OCI-M1 (cell line): ENCODE measurements at regions not wholly inside any gene's neighbourhood (a gene's known extent, or its start where the extent isn't known, plus 50 kb on each side); places are given as distances from the start of the nearest gene placed in this dataset.
A peak's percentile ranks its signal among the peaks of the same experiment; 100 is the strongest.
"Not testable (repeated sequence)": the region's sequence is repeated elsewhere in the genome, so short reads cannot be mapped to it uniquely, and the experiment has no call there.

Experiments
- DNase-seq: peaks from one replicate; lab custom pipeline; 2025; lab: John Stamatoyannopoulos, UW

- peak; percentile 5 for DNase-seq
Measured at GRCh38 chr2:76008001-76008702, 297.4 kb upstream of the GCFC2 start.

GRCh38 chr2:76000425-76000824 lies 289.7 kb upstream of the GCFC2 start:
- no peak for DNase-seq

DNA sequence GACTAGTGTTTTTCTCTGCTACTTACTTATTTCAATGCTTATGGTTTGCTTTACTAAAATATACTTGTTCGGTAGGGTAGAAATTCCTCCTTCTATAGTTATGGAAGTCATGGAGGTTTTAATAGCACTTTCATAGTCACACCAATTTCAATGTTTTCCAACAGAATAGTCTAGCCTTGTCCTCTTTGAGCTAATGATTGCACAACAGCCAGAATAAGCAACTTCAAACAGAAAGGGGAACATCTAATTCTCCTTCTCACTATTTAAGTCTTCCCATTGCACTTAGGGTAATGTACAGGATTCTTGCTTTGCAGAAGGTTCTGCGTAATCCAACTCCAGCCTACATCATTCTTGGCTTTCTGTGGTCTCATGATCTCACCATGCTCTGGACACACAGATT lies 287.7 kb upstream of the GCFC2 start:
- DNase-seq, result peak; percentile 2

GRCh38 chr2:75994759-75995158 lies 284.0 kb upstream of the GCFC2 start:
- no peak for DNase-seq

DNA sequence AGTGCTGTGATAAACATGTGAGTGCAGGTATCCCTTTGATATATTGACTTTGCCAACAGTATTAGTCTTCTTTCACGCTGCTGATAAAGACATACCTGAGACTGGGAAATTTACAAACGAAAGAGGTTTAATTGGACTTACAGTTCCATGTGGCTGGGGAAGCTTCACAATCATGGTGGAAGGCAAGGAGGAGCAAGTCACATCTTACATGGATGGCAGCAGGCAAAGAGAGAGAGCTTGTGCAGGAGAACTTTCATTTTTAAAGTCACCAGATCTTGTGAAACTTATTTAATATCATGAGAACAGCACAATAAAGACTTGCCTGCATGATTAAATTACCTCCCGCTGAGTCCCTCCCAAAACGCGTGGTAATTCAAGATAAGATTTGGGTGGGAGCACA lies 277.9 kb upstream of the GCFC2 start:
- DNase-seq, result not testable (repeated sequence)

GRCh38 chr2:75986617-75987016 lies 275.9 kb upstream of the GCFC2 start:
- no peak for DNase-seq

DNA sequence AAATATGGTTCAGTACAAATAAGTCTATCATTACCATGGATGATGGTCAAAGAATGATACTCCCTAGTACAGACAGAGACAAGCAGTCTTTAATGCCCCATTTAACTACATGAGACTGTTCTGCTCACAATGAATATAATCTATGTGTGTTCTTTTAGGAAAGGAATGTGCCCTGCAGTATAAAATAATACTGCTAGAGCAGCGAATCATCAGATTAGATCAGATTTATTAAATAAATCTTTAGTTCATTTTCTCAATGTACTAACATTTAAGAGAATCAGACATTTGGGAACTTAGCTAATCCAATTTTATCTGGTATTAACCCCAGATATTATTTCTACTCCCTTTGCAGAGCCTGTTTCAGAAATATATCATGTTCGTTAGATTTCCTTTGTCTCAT lies 272.0 kb upstream of the GCFC2 start:
- no peak for DNase-seq

DNA sequence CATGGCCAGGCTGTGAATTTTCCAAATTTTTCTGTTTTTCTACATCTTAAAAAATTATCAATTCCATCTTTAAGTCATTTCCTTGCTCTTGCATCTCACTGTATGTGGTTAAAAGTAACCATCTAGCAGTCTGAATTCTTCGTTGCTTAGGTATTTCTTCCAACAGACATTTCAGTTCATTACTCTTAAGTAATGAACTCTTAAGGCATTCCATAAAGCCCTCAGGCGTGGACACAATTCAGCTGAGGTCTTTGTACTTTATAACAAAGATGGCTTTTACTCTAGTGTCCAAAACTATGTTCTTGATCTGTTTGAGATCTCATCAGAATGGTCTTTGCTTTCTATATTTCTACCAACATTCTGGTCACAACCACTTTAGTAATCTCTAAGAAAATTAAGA lies 253.9 kb upstream of the GCFC2 start:
- no peak for DNase-seq

DNA sequence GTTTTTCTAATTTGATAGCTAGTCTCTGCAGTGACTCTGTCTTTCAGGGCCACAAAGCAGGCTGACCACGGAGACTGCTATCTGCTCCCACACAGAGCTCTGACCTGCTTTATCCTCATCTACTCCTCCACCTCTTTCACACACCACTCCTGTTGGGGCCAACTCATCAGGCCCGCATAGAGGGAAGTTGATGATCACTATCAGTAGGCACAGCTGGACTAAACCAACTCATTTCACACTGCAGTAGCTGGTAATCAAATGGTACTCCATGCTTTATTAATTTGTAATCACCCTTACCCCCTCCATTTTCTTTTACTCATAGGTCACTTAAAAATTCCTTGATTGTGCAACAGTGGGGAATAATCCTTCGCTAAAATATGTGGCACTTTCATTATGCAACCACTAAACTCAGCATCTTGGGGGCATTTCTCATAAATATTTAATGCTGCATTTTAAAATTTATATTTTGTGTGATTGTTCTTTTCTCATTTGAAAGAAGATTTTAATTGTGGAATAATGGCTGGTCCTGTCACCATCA lies 249.8 kb upstream of the GCFC2 start:
- peak; percentile 87 for DNase-seq

DNA sequence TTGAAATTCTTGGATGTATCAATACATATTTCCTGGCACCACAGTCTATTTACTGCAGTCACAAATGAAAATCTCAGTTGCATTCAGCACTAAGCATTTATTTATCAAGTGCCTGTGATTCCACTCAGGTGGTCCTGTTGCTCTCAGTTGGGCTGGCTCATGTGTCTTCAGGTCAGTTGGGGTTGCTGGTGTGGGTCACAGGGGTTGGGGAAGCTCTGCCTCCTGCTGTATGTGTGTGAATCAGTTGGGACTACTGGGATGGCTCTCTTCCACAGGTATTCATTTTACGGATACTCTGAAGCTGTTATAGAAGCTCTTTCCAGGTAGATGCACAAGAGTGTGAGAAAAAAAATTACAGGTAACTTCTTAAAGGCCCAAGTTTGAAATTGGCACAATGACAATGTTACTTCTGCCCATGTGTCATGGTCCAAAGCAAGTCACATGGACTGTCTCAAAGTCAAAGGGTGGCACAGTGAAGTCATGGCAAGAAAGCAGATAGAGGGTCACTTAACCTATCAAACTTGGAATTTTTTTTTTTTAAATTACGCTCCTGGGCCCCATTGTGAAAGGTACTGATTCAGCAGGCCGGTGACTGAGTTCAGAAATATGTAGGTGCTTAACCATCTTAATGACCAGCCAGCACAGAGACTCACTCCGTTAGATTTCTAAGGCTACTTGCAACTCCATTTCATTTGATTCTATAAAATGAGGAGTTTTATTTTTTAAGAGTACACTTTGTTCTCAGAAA lies 249.2 kb upstream of the GCFC2 start:
- no peak for DNase-seq

GRCh38 chr2:75954761-75955160 lies 244.0 kb upstream of the GCFC2 start:
- peak; percentile 37 for DNase-seq

DNA sequence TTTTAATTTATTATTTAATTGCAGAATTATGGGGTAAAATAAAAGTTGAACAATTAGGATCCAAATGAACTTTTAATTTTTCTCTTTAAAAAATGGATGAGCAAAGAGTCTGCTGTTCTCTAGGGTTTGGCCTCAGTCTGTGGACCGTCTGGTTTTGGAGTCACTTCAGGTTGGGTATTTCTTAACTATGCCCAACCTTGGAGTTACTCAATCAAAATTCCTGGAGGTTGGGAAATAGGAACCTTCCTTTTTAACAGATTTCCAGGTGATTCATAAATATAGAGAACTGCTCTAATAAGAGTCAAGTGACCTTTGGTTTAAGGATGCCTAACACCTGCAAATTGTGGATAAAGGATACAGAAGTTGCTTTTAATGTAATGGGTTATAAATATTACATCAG lies 241.5 kb upstream of the GCFC2 start:
- DNase-seq, result no peak

DNA sequence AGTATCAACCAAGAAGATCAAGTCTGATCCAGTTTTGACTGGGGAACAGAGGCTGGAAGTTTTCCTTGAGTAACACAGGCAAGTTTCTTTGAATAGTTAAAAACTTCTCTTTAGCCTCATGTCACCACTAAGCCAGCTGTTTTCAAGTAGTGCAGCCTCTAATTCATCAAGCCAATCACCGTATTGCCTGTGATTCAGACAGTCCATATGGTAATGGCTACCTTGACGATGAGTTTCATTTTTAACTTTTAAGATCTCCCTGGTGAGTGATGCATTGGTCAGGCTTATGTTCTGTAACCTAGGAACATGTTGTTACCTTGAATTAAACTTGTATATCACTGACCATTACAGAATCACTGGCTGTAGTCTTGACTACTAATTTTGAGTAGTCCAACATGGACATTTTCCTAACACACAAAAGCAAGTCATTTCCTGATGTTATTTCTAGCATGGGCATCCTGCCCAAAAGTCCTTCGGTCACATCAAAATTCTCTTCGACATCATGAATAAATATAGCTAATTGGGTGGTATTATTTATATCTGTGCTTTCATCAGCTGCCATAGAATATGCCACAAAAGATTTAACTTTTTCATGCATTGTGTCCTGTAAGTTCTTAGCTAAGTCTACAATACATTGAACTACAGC lies 238.8 kb upstream of the GCFC2 start:
- DNase-seq, result no peak

DNA sequence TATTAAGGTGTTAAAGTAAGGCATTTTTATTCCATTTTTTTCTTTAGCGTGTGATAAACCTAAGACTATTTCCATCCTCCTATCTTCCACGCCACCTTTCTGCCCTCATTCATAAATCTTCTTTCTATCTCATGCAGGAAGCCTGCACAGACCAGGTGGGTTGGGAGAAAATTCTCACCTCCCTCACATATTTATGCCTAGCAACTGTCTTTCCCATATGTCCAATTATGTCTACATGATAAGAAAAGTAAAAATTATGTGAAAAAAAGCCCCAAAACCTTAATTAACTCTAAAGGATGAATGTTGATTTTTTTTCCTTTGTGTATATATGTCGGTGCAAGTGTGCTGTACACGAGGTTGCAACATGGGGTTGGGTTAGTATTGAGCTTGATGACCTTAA lies 225.6 kb upstream of the GCFC2 start:
- no peak for DNase-seq

- DNase-seq, result no peak
Measured at GRCh38 chr2:75932996-75933395, 222.3 kb upstream of the GCFC2 start.

DNA sequence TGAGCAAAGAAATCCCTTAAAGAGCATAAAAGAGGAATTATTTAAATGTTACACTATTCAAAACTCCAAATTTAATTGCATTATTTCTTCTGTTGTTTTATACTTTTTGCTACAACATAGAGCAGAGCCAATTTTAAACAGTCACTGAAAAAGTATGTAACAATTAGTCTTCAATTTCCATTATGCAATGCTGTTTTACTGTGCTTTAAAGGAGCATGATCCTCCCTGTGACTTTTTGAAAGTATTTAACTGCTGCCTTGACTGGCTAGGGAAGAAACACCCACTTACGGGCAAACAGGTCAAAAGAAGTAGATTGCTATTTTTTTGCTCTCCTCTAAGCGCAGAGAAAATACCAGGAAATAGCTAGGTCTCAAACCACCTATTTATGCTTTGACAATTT lies 217.4 kb upstream of the GCFC2 start:
- DNase-seq, result no peak

DNA sequence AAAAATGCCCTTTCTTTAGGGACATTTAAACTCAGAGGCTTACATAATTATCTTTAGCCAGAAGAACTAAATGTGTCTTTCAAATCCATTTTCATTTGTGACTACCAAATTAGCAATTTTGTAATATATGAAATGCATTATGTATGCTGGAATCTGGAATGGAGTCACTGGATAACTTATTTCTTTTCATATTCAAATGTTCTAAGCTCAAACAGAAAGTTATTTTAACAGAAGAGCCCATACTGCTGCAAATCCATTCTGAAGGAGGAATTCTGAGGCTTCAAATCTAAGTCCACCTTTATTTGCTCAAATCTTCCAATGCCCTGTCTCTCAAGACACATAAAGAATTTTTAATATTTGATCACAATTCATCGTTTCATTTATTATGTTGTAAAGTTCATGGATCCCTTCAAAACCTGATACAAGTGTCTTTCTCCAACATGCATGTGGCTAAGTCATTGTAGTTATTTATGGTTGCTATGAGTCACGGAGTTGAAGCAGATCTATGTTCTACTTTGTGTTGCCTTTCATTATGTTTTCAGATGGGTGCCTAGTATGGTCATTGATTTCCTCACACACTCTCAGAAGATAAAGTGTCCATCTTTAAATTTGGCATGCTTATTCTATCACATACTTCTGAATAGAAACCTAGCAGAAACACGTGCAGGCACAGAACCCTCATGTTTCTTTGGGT lies 214.8 kb upstream of the GCFC2 start:
- DNase-seq, result no peak

DNA sequence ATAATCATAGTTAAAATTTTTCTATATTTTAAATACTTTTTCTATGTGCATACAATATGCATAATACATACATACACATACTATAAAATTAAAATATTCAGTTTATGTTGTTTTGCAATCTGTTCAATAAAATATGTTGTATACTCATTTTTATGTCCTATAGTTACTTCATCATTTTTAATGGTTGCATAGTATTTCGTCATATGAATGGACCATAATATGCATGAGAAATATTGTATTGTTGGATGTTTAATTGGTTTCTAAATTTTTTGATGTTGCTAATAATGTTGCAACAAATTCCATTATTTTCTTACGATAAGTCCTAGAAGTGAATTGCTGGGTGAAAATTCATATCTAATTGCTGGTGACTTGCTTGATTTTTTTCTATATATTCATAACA lies 211.5 kb upstream of the GCFC2 start:
- DNase-seq, result no peak

GRCh38 chr2:75920859-75921551 lies 210.3 kb upstream of the GCFC2 start:
- no peak for DNase-seq

GRCh38 chr2:75915851-75916634 lies 205.3 kb upstream of the GCFC2 start:
- DNase-seq, result no peak

DNA sequence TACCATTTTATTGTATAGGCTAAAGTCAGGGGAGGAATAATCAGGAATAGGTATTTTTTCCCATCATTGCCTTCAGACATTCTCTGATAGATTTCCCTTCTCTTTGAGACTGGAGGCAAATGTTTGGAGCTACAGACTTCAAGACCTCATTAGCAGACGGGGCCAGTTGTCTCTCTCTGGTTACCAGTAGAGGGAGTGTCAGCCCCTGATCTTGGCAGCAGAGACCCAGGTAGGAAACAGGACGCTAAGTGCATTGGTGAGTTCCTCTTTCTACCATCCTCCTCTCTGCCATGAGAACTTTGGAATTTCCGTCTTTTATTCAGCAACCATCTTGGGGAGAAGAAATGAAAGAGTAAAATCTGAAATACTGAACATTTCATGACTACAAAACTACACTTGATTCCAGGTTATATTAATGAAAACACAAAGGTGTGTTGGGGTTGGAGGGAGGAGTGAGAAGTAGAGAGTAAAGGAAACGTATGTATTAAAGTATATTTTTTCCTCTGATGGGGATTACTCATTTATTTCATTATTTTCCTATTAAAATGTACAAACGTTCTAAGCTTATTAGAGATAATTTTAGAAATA lies 186.2 kb upstream of the GCFC2 start:
- peak; percentile 73 for DNase-seq
